ENCODE measurements at regions not wholly inside any gene's neighbourhood (a gene's known extent, or its start where the extent isn't known, plus 50 kb on each side); places are given as distances from the start of the nearest gene placed in this dataset.

- ChIA-PET CTCF (ENCODE audit: low intra/inter-chr PET ratio, low total read pairs) (no interaction called here), POLR2A (interaction anchor here (0.7 kb wide), 1 partner anchor 1359 kb away, joined by 3 read pairs; no protein-coding TSS in a partner anchor)
- FAIRE-seq (no peak), DNase-seq (ENCODE audit: low spot score) (peak; percentile 11), ATAC-seq (no peak)
- Histone ChIP-seq H2AFZ (ENCODE audit: low read length) (no peak overlapping the region), H3K9me3 (ENCODE audit: low read length) (peaks cover 7% of the 10 kb centered on the region), H3K79me2 (ENCODE audit: insufficient read depth, low read length) (no peaks in the 10 kb centered on the region), H3K4me3 (replicated peaks in 1 of 3; ENCODE audit: insufficient read depth in 1 of 3, low read depth in 2 of 3, low read length in 3 of 3) (no peak overlapping the region), H3K27me3 (ENCODE audit: control insufficient read depth in 1 of 2, insufficient read depth in 2 of 2, low read length in 2 of 2) (0 out of 5 replicates have a peak, but pooled peaks cover 0 to 2% of the 10 kb centered on the region in 2 experiments), H3K27ac (ENCODE audit: extremely low read length, insufficient read depth, low read length) (no peak overlapping the region), H3K4me1 (ENCODE audit: insufficient read depth, low read length) (peaks cover 15% of the 10 kb centered on the region), H3K9ac (ENCODE audit: insufficient read depth, low read depth, low read length) (no peak overlapping the region), H4K20me1 (ENCODE audit: insufficient read depth, low read length) (no peaks in the 10 kb centered on the region), H3K36me3 (replicated peaks in 1 of 2; ENCODE audit: control insufficient read depth in 1 of 2, insufficient read depth in 2 of 2, low read length in 2 of 2) (no peaks in the 10 kb centered on the region), H3K4me2 (ENCODE audit: low read depth, low read length) (no peak overlapping the region)
- intact Hi-C loops (cut with micrococcal nuclease; ENCODE audit: unreplicated experiment): no loop called here
- WGBS (ENCODE audit: low lambda C conversion rate): 2% methylated on average over 2 of the region's 2 CpGs
- TF ChIP-seq GATAD1 (CRISPR knock-in tag; IDR thresholded peaks at IDR 0.05): no peak
- no peak for TF ChIP-seq AHR (CRISPR knock-in tag; IDR thresholded peaks at IDR 0.05)
- no peak for TF ChIP-seq ATF3 (CRISPR knock-in tag; IDR thresholded peaks at IDR 0.05)
- no peak for TF ChIP-seq RBFOX2 (IDR thresholded peaks at IDR 0.05; ENCODE audit: low read depth, low read length)
- no peak for TF ChIP-seq AFF4 (CRISPR knock-in tag; IDR thresholded peaks at IDR 0.05)
- no peak for TF ChIP-seq FOXJ3 (CRISPR knock-in tag; IDR thresholded peaks at IDR 0.05; ENCODE audit: borderline replicate concordance)
- no peak for TF ChIP-seq POGK (CRISPR knock-in tag; conservative IDR thresholded peaks at IDR 0.05)
- TF ChIP-seq ZNF674 (CRISPR knock-in tag; IDR thresholded peaks at IDR 0.05; ENCODE audit: low read depth): no peak
- TF ChIP-seq ZNF678 (CRISPR knock-in tag; IDR thresholded peaks at IDR 0.05): no peak
- TF ChIP-seq NFYB (CRISPR knock-in tag; IDR thresholded peaks at IDR 0.05): no peak
- in situ Hi-C loops (cut with HindIII; ENCODE audit: extremely low pct_ligation_motif_present, low pct_unique_long_range_greater_than_20kb): no loop called here
- BruUV-seq (replicated peaks): no TSS peak
Observed at GRCh38 chr1:221336126-221336525, 405.8 kb downstream of the DUSP10 start.

Measured in HepG2 (cell line).